NCI-H1930 (cell line): ENCODE measurements at regions not wholly inside any gene's neighbourhood (a gene's known extent, or its start where the extent isn't known, plus 50 kb on each side); places are given as distances from the start of the nearest gene placed in this dataset.
"Not testable (repeated sequence)": the region's sequence is repeated elsewhere in the genome, so short reads cannot be mapped to it uniquely, and the experiment has no call there.

ENCODE experiments used
- DNase-seq, 2 experiments: peaks; one replicate each; lab custom pipeline; 2025; lab: John Stamatoyannopoulos, UW

DNA sequence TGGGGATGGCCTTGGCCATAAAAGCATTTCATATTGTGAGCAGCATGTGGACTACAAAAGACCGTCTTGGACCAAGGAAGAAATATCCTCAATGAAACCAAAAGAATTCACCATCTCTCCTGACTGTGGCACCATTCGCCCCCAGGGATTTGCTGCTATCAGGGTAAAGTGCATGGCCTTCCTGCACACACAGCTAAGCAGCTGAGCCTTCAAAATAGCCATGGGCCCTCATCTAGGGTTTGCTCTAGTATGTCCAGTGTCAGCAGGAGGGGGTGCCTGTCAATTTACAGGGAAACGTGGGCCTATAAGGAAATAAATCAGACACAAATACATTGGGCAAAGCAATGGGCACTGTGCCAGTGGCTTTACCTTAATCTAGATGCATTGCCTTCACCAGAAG is 296.6 kb upstream of the NBPF12 start:
- not testable (repeated sequence) for DNase-seq

GRCh38 chr1:146640671-146641070 is 297.5 kb upstream of the NBPF12 start:
- DNase-seq, result not testable (repeated sequence)

DNA sequence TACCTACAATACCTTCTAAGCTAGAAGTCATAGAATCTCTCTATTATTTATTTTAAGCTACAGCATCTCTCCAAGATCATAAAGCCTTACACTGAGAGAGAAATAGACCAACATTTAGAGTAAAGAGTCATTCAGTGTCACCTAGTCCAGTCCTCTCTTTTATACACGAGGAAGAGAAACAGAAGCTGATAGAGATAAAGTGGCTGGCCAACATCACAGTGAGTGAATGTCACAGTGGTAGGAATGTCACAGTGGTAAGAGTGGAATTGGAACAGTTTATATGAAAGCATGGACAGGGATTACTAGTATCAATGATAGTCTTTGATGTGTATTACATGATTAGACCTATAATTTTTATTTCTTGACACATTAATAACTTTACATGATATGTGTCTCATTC is 307.8 kb upstream of the NBPF12 start:
- not testable (repeated sequence) for DNase-seq

DNA sequence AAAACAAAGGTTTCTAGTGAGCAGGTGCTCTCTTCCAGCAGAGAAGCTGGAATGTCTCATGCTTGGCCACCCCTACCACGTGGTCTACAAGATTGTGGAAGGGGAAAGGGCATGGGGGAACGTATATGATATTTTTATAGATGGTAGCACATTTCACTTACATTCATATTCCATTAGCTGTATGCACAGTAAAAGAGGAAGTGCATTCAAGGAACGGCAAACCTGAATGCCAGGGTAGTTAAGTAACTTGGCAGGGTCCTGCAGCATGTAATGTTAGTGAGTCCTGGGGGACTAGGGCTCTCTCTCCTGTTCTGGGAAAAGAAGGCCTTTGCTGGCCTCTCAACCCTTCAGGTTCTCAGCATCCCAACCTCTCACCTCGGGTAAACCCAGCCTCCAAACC is 319.5 kb upstream of the NBPF12 start:
- DNase-seq, result not testable (repeated sequence)

DNA sequence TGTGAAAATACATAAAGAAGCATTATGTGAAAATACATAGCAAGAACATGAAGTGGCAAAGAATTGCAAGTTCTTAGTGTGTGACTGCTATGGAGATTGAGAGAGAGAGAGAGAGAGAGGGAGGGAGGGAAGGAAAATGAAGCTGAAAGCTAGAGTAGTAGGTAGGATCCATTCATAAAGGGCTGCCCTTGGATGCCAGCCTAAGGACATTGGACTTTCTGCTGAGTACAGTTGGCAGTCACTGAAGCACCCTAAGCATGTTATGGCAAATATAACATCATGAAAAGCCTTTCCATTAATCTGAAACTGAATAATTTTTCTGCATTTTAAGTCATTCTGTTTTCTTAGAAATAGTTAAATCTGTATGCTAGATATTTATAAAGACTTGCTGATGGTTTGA is 333.4 kb upstream of the NBPF12 start:
- DNase-seq, result not testable (repeated sequence)

GRCh38 chr1:146600720-146601307 is 337.3 kb upstream of the NBPF12 start:
- not testable (repeated sequence) for DNase-seq

DNA sequence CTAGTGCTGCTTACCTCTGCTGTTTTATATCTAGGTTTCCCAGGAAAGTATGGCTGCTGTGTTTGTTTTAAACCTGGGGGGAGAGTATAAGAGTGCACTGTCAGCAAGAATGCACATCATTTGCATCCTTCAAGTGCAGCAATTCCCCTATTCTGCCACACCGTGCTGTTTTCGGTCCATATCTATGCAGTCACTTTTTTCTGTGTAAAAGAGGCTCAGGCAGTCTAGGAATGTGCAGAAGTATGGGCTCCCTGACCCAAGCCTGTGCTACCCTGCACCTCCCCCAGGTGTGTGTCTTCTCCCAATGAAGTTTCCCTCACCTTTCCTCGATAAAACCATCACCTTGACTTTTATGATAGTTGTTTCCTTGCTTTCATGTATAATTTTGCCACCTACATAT is 338.2 kb upstream of the NBPF12 start:
- DNase-seq, result not testable (repeated sequence)

- DNase-seq, result not testable (repeated sequence)
These were observed 352.4 kb upstream of the NOTCH2NLA start for GRCh38 chr1:146581229-146581628.

- not testable (repeated sequence) for DNase-seq
These were observed 338.7 kb upstream of the NOTCH2NLA start for GRCh38 chr1:146567541-146567940.

DNA sequence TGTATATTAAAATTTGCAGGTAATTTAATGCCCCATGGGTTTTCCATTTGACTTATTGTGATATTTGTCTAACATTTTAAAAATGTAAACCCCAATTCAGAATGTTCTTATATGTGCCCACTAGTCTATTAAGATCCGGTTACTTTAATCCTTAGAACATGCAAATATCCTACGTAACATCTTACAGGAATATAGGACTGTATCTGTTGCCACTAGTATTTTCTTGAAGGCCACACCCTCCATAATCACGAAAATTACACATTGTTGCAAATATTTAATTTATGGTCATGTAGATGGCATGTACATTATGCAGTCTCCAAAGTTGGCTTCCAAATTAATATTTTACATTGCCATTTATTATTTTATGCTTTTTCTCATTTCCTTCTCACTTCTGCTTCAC is 329.2 kb upstream of the NOTCH2NLA start:
- not testable (repeated sequence) for DNase-seq

GRCh38 chr1:146556405-146556804 is 327.6 kb upstream of the NOTCH2NLA start:
- not testable (repeated sequence) for DNase-seq

- DNase-seq, result not testable (repeated sequence)
These were observed 323.6 kb upstream of the NOTCH2NLA start for GRCh38 chr1:146552414-146552813.

DNA sequence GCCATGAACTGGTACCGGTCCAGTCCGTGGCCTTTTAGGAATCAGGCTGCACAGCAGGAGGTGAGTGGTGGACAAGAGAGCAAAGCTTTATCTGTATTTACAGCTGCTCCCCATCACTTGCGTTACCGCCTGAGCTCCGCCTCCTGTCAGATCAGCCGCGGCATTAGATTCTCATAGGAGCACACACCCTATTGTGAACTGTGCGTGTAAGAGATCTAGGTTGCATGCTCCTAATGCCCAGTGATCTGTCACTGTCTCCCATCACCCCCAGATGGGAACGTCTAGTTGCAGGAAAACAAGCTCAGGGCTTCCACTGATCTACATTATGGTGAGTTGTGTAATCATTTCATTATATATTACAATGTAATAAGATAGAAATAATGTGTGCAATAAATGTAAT is 319.9 kb upstream of the NOTCH2NLA start:
- not testable (repeated sequence) for DNase-seq

DNA sequence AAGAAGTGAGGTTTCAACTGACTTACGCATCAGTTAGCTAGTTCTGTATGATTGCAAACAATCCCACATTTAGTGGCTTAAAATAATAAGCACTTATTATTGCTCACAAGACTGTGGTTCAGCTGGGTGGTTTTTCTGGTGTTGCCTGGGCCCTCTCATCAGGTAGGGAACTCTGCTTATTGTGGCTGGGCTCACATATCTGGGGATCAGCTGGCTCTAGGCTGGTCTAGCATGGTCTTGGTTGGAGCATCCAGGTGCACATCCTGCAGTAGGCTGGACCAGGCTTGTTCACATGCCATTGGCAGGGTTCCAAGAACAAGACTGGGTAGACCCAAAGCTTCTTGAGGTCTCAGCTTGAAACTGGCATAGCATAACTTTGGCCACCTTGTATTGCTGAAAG is 317.4 kb upstream of the NOTCH2NLA start:
- not testable (repeated sequence) for DNase-seq

DNA sequence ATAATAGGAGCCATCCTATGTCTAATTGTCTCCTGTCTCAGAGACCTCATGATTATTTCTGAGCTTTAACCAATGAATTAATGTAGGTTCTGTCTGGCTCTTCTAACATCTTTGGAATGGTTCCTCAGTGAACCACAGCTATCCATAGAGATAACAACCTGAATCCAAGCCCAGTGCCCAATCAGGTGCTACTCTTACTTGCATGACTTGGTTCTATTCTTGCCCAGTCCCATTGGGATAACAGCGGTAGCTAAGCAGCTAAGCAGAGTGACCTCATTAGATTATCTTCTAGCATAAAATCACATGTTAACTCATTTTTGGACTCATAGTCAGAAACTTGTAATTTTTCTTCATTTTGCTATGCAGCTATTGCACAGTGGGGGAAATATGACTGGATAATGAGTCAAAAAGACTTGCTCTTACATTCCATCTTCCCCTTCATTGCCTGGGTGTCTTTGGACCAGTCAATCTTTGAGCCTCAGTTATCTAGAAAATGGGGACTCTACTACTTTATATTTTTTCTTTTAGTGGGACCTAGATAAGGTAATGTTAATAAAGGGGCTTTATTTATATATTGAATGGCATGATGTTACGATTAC is 309.1 kb upstream of the NOTCH2NLA start:
- not testable (repeated sequence) for DNase-seq

- not testable (repeated sequence) for DNase-seq
These were observed 307.2 kb upstream of the NOTCH2NLA start for GRCh38 chr1:146536028-146536427.

DNA sequence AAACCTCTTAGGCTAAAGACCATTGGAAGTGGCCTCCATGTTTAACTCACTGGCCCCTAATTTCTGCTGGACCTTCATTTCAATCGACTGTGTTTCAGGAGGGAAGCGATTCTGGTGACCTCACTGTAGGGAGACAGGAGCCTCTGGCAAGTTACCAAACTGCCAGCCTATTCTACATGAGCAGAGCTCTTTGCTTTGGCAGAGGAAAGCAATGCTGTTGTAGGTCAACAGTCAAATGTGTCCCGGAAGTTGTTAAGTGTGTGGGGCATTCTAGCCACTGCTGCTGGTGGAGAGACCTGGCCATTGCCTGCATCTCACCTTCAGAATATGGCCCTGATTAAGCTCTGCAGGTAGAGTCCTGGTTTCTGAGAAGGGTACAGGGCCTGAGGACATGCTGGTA is 306.8 kb upstream of the NOTCH2NLA start:
- DNase-seq, result not testable (repeated sequence)

- not testable (repeated sequence) for DNase-seq
These were observed 302.1 kb upstream of the NOTCH2NLA start for GRCh38 chr1:146530958-146531357.

GRCh38 chr1:146522812-146523211 is 294.0 kb upstream of the NOTCH2NLA start:
- not testable (repeated sequence) for DNase-seq

DNA sequence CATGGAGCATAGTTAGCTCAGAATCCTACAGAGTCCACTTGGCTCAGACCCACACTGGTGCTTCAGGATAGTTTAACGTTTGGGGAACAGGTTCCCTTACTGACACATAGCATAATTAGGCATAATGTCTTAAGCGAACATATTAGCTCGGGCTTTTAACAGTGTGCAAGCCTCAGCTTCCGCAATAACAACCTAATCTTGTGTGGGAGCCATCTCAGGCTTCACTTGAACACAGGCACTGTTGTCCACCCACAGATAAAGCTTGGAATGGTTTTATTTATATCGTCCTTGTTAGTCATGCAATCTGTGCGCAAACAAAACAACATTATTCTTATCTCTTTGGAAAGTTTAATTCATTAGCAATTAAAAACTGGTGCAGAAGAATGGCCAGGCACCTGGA is 293.5 kb upstream of the NOTCH2NLA start:
- not testable (repeated sequence) for DNase-seq

DNA sequence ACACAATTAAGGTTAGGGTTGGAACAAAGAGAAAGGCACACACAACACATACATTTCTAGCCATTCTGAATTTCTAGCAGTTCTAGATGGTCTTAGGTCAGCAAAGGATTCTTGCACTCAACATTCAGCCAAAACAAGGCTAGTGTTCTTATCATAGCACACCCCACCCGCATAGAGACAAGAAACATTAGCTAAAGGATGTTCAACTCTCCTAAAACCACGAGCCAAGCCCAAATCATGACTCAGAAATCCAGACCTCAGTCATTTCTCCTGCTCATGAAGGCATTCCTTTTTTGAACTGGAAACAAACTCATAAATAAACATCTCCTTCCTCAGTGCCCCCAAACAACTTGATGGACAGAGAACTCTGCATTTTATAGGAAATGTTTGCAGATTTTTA is 293.0 kb upstream of the NOTCH2NLA start:
- DNase-seq, result not testable (repeated sequence)

DNA sequence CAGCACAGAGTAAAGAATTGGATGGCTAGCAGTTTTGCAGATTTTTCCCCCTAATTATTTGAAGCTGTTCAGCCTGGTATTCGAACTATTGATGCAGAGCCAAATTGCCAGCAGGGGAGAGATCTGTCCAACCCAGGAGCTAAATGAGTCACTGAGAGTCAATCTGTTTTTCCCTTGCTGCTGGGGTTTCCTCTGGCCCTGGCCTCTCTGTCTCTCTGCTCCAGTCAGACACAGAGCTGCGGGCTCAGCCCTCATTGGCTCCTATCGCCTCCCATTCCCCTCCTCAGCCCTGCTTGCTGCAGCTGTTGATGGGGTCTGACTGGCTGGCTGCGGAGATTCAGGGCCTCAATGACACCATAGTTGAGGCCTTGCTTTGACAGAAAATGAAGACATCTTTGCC is 284.9 kb upstream of the NOTCH2NLA start:
- not testable (repeated sequence) for DNase-seq

DNA sequence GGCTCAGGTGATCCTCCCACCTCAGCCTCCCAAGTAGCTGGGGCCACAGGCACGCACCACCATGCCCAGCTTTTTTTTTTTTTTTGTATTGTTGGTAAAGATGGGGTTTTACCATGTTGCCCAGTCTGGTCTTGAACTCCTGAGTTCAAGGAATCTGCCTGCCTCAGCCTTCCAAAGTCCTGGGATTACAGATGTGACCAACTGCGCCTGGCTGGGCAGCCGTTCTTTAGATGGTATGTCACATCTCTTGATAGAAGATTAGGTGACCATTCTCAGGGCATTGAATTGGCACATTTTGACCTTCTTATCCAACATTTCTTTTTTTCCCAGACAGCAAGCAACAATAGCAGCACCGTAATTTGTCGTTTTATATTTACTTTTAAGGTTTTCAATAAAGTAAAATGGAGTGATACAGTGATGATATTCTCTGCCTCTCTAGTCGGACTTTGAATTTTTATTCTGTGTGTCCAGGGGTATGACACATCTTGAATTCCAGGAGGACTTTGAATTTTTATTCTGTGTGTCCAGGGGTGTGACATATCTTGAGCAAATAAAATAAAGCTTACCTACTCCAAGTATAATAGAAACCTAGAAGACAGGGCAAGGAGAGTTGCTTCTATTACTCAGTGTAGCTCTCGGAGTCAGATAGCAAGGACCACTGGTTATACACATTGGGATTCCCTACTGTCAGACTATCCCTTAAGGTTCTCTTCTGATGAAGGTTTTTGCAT is 282.4 kb upstream of the NOTCH2NLA start:
- not testable (repeated sequence) for DNase-seq
